ENCODE measurements at regions not wholly inside any gene's neighbourhood (a gene's known extent, or its start where the extent isn't known, plus 50 kb on each side); places are given as distances from the start of the nearest gene placed in this dataset.

- no CpG with 5 or more reads among the region's 5 CpGs for WGBS (ENCODE audit: insufficient coverage, low lambda C conversion rate)
- Histone ChIP-seq H3K27ac (ENCODE audit: low read length) (no peak overlapping the region), H3K9me3 (ENCODE audit: control insufficient read depth, low read depth, low read length) (peaks cover 6% of the 10 kb centered on the region), H3K36me3 (ENCODE audit: control insufficient read depth, insufficient read depth, low read length) (no peaks in the 10 kb centered on the region), H3K4me1 (ENCODE audit: control insufficient read depth, insufficient read depth, low read length) (no peaks in the 10 kb centered on the region), H3K27me3 (ENCODE audit: control insufficient read depth, insufficient read depth, low read length) (no peaks in the 10 kb centered on the region), H3K4me3 (ENCODE audit: low read length) (no peak overlapping the region)
- no peak for DNase-seq
Measured at GRCh38 chr15:31178705-31179104, 77.2 kb upstream of the TRPM1 start.

- Histone ChIP-seq H3K27me3 (ENCODE audit: control insufficient read depth, insufficient read depth, low read length) (no peaks in the 10 kb centered on the region), H3K36me3 (ENCODE audit: control insufficient read depth, insufficient read depth, low read length) (no peaks in the 10 kb centered on the region), H3K4me1 (ENCODE audit: control insufficient read depth, insufficient read depth, low read length) (no peaks in the 10 kb centered on the region), H3K27ac (ENCODE audit: low read length) (no peak overlapping the region), H3K9me3 (ENCODE audit: control insufficient read depth, low read depth, low read length) (peaks cover 11% of the 10 kb centered on the region), H3K4me3 (ENCODE audit: low read length) (no peak overlapping the region)
- DNase-seq = no peak
Measured at GRCh38 chr15:31179693-31180092, 78.2 kb upstream of the TRPM1 start.

GRCh38 chr15:31193291-31193690, 91.8 kb upstream of the TRPM1 start:
- Histone ChIP-seq H3K9me3 (ENCODE audit: control insufficient read depth, low read depth, low read length) (peaks cover 3% of the 10 kb centered on the region), H3K4me3 (ENCODE audit: low read length) (no peak overlapping the region), H3K36me3 (ENCODE audit: control insufficient read depth, insufficient read depth, low read length) (no peaks in the 10 kb centered on the region), H3K4me1 (ENCODE audit: control insufficient read depth, insufficient read depth, low read length) (no peaks in the 10 kb centered on the region), H3K27me3 (ENCODE audit: control insufficient read depth, insufficient read depth, low read length) (no peaks in the 10 kb centered on the region), H3K27ac (ENCODE audit: low read length) (no peak overlapping the region)
- no CpG with 5 or more reads among the region's 10 CpGs for WGBS (ENCODE audit: insufficient coverage, low lambda C conversion rate)
- no peak for DNase-seq

GRCh38 chr15:31195871-31196270, 94.3 kb upstream of the TRPM1 start:
- WGBS (ENCODE audit: insufficient coverage, low lambda C conversion rate) = no CpG with 5 or more reads among the region's 2 CpGs

GRCh38 chr15:31197497-31198414, 96.2 kb upstream of the TRPM1 start:
- no peak for DNase-seq
- Histone ChIP-seq H3K36me3 (ENCODE audit: control insufficient read depth, insufficient read depth, low read length) (no peaks in the 10 kb centered on the region), H3K4me3 (ENCODE audit: low read length) (no peak overlapping the region), H3K27me3 (ENCODE audit: control insufficient read depth, insufficient read depth, low read length) (no peaks in the 10 kb centered on the region), H3K9me3 (ENCODE audit: control insufficient read depth, low read depth, low read length) (no peaks in the 10 kb centered on the region), H3K27ac (ENCODE audit: low read length) (no peak overlapping the region), H3K4me1 (ENCODE audit: control insufficient read depth, insufficient read depth, low read length) (no peaks in the 10 kb centered on the region)
- WGBS (ENCODE audit: insufficient coverage, low lambda C conversion rate) = 20% methylated on average over 1 of the region's 15 CpGs

More at GRCh38 chr15:31195871-31196270, 94.3 kb upstream of the TRPM1 start:
- Histone ChIP-seq H3K27ac (ENCODE audit: low read length) (no peak overlapping the region), H3K4me1 (ENCODE audit: control insufficient read depth, insufficient read depth, low read length) (no peaks in the 10 kb centered on the region), H3K36me3 (ENCODE audit: control insufficient read depth, insufficient read depth, low read length) (no peaks in the 10 kb centered on the region), H3K4me3 (ENCODE audit: low read length) (no peak overlapping the region), H3K27me3 (ENCODE audit: control insufficient read depth, insufficient read depth, low read length) (no peaks in the 10 kb centered on the region), H3K9me3 (ENCODE audit: control insufficient read depth, low read depth, low read length) (no peaks in the 10 kb centered on the region)
- DNase-seq = no peak

- Histone ChIP-seq H3K36me3 (ENCODE audit: control insufficient read depth, insufficient read depth, low read length) (no peaks in the 10 kb centered on the region), H3K4me1 (ENCODE audit: control insufficient read depth, insufficient read depth, low read length) (no peaks in the 10 kb centered on the region), H3K9me3 (ENCODE audit: control insufficient read depth, low read depth, low read length) (no peaks in the 10 kb centered on the region), H3K4me3 (ENCODE audit: low read length) (no peak overlapping the region), H3K27me3 (ENCODE audit: control insufficient read depth, insufficient read depth, low read length) (no peaks in the 10 kb centered on the region), H3K27ac (ENCODE audit: low read length) (no peak overlapping the region)
- no CpG with 5 or more reads among the region's 16 CpGs for WGBS (ENCODE audit: insufficient coverage, low lambda C conversion rate)
- peak; percentile 61 to 73 for DNase-seq
Measured at GRCh38 chr15:31200735-31201151, 99.2 kb upstream of the TRPM1 start.

- Histone ChIP-seq H3K36me3 (ENCODE audit: control insufficient read depth, insufficient read depth, low read length) (no peaks in the 10 kb centered on the region), H3K27me3 (ENCODE audit: control insufficient read depth, insufficient read depth, low read length) (no peaks in the 10 kb centered on the region), H3K4me3 (ENCODE audit: low read length) (no peak overlapping the region), H3K27ac (ENCODE audit: low read length) (no peak overlapping the region), H3K4me1 (ENCODE audit: control insufficient read depth, insufficient read depth, low read length) (no peaks in the 10 kb centered on the region), H3K9me3 (ENCODE audit: control insufficient read depth, low read depth, low read length) (no peaks in the 10 kb centered on the region)
- WGBS (ENCODE audit: insufficient coverage, low lambda C conversion rate) = no CpG with 5 or more reads among the region's 8 CpGs
- DNase-seq = peak in 1 of 2 donors; percentile 66
Measured at GRCh38 chr15:31202953-31203352, 101.4 kb upstream of the TRPM1 start.

- Histone ChIP-seq H3K27ac (ENCODE audit: low read length) (no peak overlapping the region), H3K4me1 (ENCODE audit: control insufficient read depth, insufficient read depth, low read length) (no peaks in the 10 kb centered on the region), H3K4me3 (ENCODE audit: low read length) (no peak overlapping the region), H3K9me3 (ENCODE audit: control insufficient read depth, low read depth, low read length) (no peaks in the 10 kb centered on the region), H3K27me3 (ENCODE audit: control insufficient read depth, insufficient read depth, low read length) (no peaks in the 10 kb centered on the region), H3K36me3 (ENCODE audit: control insufficient read depth, insufficient read depth, low read length) (no peaks in the 10 kb centered on the region)
- DNase-seq = no peak
- WGBS (ENCODE audit: insufficient coverage, low lambda C conversion rate) = 80% methylated on average over 2 of the region's 8 CpGs
Measured at GRCh38 chr15:31203999-31204398, 102.5 kb upstream of the TRPM1 start.

- no peak overlapping the region for H3K4me3 ChIP-seq (ENCODE audit: low read length)
- no peak for DNase-seq
- no CpG with 5 or more reads among the region's 14 CpGs for WGBS (ENCODE audit: insufficient coverage, low lambda C conversion rate)
- H3K9me3 ChIP-seq (ENCODE audit: control insufficient read depth, low read depth, low read length) = no peaks in the 10 kb centered on the region
- H3K27ac ChIP-seq (ENCODE audit: low read length) = no peak overlapping the region
- peaks cover 2% of the 10 kb centered on the region for H3K4me1 ChIP-seq (ENCODE audit: control insufficient read depth, insufficient read depth, low read length)
- H3K27me3 ChIP-seq (ENCODE audit: control insufficient read depth, insufficient read depth, low read length) = no peaks in the 10 kb centered on the region
- no peaks in the 10 kb centered on the region for H3K36me3 ChIP-seq (ENCODE audit: control insufficient read depth, insufficient read depth, low read length)
Measured at GRCh38 chr15:31206386-31207181, 105.1 kb upstream of the TRPM1 start.

GRCh38 chr15:31207246-31207645, 105.7 kb upstream of the TRPM1 start:
- no peak for DNase-seq
- no peaks in the 10 kb centered on the region for H3K36me3 ChIP-seq (ENCODE audit: control insufficient read depth, insufficient read depth, low read length)
- WGBS (ENCODE audit: insufficient coverage, low lambda C conversion rate) = no CpG with 5 or more reads among the region's 2 CpGs

More at GRCh38 chr15:31207246-31207645, 105.7 kb upstream of the TRPM1 start:
- Histone ChIP-seq H3K4me1 (ENCODE audit: control insufficient read depth, insufficient read depth, low read length) (peaks cover 2% of the 10 kb centered on the region), H3K27me3 (ENCODE audit: control insufficient read depth, insufficient read depth, low read length) (no peaks in the 10 kb centered on the region), H3K4me3 (ENCODE audit: low read length) (no peak overlapping the region), H3K9me3 (ENCODE audit: control insufficient read depth, low read depth, low read length) (no peaks in the 10 kb centered on the region), H3K27ac (ENCODE audit: low read length) (no peak overlapping the region)

Data from large intestine (tissue), 3 donors.